Activated CD4-positive, alpha-beta T cell treated with anti-CD3 and anti-CD28 coated beads, Interleukin-10, Interleukin-2, amounts not matched to agents 100 ng/mL and 50 ng/mL, durations not matched to agents 16 hours and 8 hours (primary cell): ENCODE measurements at regions not wholly inside any gene's neighbourhood (a gene's known extent, or its start where the extent isn't known, plus 50 kb on each side); places are given as distances from the start of the nearest gene placed in this dataset.

Experiments
- DNase-seq: peaks from one replicate; pipeline ENCODE4 v3.0.0-alpha.2; 2020

DNA sequence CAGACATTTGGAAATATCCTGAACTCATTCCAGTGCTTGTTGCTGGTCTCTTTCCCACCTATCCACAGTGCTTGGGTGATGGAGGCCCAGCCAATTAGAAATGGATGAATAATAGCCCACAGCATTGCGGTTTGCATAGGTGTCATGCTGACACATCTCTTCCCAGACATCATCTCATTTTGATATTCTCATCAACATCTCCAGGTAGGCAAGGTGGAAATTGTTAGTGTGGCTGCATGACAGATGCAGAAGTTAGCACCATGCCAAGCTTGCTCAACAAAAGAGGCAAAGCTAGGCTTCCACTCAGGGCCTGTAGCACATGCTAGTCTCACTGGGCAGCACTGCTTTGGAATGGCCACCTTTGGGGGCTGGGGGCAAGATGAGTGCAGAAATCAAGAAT, 1118.9 kb downstream of the VRK1 start:
- DNase-seq: no peak

DNA sequence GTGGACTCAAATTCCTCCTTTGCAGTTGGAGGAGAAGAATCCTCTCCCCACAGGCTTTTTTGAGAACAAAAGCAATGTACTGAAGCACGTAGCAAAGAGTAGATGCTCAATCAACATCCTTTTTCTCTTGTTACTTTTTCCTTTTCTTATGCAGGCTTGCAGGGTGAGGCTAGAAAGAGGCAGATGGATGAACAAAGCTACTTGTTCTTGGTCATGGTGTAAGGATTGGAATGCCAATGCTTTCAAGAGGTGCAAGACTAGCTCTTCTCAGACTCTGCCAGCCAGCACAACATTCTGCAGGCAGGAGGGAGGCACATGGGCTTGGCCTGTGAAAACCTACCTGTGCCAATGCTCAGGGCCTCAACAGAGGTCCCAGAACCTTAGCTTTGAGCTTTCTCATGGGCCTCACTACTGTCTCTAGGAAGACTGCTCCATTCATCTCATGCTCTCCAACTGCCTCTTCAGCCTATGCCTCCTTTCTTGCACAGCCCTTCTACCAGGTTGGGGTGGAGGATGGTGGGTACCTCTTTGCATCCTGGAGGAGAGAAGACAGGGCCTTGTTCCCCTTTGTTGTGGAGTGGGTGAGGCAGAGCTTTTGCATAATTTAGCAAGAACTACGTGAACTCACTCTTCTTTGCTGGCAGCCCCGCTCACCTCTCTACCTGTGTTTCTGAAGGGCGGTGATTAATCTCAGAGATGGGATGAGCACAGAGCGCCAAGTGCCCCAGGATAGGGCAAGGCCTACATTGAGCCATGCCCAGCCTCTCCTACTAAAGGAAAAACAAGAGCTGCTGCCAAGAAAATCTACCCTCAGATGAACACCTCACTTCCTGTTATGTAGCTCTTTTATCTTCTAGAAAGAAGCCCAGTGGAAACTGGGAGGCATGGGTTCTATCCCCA, 1119.7 kb downstream of the VRK1 start:
- no peak for DNase-seq

DNA sequence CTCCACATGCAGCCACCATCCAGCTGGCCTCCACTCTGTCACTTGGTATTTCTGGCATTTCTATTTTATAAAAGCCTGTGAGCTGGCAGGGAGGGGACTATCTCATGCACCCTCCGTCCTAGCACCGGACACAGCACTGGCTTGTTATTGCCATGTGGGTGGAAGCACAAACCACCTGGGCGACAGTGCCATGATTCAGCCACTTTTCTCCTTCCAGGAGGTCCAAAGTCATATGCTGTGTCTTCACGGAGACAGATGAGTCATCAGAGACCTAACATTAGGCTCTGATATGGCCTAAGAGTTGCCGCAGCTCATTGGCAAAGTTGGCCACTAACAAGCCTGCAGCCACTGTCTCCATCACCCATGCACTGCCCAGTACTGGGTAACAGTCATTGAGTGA, 1123.0 kb downstream of the VRK1 start:
- no peak for DNase-seq

DNA sequence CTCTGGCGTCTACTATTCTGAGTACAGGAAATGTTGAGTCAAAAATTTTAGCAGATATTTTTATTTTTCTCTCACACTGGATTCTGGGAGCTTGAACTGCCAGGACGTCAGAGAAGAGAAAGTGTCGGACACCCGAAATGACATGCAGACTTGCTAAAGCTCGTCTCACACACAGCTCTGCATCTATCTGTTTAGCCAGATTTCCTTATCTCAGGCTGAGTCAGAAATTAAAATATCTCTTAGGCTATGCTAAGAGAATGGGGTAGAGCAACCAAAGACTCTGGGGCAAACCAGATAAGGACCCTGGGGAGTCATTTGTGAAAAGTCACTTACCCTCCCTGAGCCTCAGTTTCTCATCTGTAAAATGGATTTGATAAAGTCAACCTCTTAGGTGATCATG, 1124.1 kb downstream of the VRK1 start:
- no peak for DNase-seq

DNA sequence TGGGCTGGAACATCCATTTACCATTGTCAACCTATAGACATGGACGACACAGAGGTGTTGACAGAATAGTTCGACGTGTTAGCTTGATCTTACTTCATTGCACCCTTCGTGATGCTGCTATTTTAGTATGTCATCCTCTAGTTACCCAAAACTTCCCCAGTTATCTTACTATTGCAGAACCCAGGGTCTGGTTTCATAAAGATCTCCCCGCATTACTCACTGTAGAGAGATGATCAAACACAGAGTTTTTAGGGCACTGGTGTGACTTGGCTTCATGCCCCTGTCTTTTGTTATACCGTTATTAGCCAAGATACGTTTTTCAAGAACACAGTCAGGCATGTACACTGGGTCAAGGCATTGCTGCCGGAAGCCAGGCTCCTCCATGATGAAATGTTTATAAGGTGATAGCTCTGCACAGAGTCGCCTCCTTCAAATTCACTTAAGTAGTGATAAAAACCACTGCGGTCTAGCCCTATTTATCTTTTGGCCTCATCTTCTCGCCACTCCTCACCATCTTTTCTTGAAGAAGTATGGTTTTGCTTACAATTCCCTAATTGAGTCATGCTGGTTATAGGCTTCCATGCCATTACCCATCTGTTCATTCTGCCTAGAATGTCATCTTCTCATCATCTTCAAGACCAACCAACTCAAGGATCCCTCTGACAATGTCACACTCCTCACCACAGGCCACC, 1127.9 kb downstream of the VRK1 start:
- peak; percentile 71 for DNase-seq

DNA sequence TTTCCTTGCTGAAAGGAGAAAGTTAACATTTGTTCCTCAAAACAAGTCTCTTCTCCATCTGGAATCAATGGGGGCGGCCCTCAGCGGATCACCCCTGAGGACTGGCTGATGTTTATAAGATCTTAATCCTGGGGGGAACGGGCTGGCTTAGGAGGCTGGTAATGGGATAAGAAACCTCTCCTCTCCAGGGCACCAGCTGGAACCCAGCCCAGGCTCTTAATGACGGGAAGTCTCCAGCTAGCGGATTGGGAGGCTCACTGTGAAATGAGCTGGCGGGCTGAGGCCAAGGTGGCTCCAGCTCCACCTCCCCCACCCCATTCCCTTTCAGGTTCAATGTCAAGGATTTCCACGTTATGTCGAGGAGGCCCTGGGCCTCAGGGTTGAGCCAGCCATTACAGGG, 1133.0 kb downstream of the VRK1 start:
- no peak for DNase-seq

DNA sequence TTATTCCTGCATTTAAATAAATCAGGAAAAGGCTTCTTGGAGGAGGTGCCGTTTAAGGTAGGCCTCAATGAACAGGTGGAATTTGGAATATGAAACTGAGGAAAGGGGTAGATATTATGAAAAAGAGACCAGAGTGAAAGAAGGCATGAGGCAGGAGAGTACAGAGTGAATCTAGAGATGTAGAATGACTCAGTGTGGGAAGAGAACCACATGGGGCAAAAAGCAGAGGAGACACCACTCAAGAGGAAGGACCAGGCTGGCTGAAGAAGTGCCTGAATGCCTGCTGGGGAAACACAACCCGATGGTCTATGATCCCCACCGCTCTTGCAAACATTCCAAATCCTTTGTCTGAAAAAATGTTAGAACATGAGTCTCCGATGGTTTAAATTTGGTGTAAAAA, 1134.1 kb downstream of the VRK1 start:
- no peak for DNase-seq

DNA sequence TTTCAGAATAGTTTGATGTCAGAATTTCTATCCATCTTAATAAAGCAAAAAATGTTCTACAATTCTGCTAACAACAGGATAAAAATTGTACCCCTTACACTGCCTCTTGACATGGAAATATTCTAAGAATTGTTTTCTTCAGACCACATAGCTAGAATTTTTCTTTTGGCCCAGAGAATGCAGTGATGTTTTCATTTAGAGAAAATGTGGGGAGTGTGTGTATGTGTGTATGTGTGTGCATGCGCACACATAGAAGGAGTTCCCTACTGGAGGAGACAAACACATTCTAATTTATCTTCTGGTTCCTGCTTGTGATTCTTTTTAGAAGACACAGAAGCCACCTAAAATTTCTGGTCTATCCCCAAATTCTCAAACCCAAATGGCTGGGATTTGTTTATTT, 1145.7 kb downstream of the VRK1 start:
- no peak for DNase-seq

DNA sequence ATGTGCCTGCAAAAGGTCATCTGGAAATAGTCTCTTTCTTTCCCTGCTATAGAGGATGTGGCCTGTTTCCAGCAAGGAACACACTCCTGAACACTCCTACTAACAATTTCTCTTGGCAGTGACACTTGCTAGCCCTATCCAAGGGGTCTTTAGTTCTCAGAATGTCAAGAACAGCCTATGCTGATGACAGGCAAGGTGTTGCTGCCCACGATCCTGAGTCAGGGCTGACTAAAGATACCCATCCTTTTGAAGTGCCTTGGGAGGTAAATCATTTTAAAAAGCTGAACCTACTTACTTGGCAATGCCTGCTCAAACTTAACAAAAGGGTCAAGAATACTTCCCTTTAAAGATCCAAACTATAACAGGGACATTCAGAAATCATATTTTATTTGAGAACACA, 1146.4 kb downstream of the VRK1 start:
- DNase-seq: no peak

DNA sequence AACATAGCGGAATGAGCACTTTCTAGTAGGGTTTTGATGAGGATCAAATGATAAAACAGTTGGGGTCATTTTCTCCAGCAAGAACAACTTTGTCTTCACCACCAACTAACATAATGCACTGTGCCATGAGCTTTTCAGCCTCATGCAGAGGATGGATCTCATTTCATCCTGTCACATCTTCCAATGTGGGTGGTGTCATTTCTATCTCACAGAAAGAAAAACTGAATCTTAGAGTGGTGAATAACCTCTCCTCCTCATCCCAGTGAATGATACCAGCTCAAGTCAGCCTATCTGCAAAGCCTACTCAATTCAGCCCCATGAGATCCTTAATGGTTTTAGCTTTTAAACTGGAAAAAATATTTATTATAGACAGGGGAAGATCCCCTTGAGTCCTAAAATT, 1147.2 kb downstream of the VRK1 start:
- DNase-seq: no peak

DNA sequence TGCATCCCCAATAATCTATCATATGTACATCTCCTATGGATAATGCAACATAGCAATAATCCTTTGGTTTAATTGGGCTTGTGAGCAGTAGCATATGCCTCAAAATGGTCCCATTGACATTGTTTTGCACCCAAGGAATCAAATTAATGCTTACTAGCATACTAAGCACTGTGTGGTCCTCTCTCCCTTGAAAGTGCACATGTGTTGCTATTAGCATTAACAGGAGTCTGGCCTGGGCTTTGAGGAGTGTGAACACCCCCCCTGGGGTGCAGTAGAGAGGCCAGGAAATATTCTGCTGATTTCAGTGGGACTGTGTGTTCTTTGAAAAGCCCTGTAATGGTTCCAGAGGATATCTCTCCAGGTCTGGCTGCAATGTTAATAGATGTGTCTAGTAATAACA, 1148.4 kb downstream of the VRK1 start:
- DNase-seq: no peak

DNA sequence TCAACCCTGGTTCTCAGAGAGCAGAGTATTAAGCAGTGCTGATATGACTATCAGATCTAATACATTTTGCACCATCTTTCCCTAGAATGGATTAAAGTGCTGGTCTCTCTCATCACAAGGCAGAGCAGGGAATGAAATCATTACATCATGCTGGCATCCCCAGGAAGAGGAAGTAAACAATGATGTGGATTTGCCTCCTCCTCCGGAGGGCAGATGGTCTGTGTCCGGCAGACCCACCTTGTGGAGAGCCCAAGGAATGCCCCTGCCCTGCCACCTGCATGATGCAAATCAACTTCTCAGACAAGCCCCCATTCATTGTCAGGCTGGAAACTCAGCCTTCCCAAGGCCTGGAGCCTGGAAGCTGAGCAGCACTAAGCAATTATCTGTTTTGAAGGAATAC, 1149.1 kb downstream of the VRK1 start:
- DNase-seq: no peak

DNA sequence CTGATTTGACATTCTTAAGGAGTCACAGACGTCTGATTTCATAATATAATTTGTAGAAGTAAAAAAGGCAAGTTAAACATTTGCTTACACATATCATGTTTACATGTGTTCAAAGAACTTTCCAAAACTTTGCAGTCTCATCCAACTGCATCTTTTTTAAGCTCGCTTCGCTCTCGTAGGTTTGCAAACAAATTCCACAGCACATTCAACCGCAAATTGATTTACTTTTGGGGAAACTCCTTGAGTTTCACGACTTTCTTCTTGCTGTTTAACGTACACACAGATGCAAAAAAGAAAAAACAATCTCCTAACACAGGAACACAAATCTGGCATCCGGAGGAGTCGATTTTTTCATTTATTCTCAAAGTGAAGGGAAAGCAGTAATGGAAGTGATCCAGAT, 1149.5 kb downstream of the VRK1 start:
- DNase-seq: no peak

DNA sequence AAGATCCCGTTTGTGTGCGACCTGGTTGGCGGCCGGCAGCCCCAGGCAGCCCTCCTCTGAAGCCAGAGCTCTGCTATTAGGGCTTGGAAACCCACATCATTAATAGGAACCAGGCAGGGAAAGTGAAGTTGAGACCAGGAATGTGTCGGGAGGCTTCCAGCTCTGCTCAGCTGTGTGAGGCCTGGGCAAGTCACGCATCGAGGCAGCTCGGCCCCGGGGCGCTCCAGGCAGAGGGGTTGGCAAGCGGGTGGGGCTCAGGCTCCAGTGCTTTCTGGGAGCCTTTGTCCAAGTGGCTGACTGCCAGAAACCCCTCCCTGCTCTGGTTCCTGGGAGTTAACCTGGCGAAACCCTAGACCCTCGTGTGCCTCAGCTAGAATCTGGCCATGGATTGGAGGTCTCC, 1151.7 kb downstream of the VRK1 start:
- no peak for DNase-seq

DNA sequence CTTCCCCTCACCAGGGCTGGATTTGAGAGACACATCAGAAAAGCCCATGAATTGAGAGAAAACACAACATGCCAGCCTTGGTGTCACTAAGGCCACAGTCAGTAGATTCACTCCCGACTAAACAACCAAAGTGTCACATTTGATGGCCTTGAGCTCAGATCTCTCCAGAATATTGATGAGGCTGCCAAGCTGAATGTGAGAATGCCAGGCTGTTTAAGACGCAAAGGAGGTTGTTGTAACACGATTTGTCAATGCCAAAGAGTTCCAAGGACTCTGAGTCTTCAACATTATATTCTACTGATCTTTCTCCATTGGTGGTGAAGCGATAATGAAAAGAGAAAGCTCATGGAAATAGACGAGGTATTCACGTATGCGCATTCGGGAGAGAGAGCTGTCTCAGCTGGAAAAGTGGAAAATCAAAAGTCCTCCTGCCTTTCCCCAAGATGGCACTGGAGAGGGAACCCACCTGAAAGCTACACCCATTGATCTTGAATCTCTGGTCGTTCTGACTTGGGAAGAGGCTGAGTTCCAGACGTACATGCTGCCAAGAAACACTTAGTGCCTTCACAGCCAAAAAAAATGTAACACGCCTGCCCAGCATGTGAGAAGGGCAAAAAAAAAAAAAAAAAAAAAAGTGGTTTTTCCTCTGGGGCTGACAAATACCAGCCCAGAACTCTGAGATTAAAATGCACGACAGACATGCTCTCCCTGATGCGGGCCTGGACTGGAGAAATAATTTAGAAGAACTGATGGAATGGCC, 1159.6 kb downstream of the VRK1 start:
- DNase-seq: no peak

DNA sequence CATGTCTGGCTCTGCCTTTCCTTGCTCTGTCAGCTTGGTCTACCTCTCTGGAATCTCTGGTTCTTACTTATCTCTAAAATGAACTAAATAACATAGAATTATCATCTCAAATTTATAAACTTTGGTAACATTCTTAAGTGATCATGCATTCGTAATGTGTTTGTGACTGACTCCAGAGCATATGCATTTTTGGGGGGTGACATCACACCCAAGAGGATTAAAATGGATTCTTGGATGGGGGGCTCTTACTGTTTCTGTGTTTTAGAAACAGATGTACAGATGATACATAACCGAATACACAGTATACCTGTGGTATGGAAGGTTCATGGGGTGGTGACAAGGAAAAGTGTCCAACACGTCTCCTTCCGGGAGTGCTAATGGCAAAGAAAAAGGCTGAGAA, 1162.1 kb downstream of the VRK1 start:
- no peak for DNase-seq

DNA sequence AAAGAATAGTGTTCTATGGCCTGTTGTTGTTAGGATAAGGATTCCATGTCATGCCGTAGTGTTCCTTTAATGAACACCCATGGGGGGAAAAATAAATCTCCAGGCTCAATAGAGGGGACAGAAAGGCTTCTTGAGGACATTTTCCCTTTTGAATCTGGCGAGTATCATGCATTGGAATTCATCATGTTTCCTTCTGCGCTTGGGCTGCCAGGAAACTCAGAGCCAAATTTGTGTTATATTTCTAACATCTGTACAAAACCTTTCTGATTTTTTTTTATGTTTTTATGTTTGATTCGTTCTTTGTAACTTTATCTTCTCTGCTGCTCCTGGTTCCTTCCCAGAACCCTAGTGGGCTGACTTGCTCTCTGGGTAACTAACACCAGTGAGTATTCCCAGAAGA, 1163.3 kb downstream of the VRK1 start:
- DNase-seq: no peak

DNA sequence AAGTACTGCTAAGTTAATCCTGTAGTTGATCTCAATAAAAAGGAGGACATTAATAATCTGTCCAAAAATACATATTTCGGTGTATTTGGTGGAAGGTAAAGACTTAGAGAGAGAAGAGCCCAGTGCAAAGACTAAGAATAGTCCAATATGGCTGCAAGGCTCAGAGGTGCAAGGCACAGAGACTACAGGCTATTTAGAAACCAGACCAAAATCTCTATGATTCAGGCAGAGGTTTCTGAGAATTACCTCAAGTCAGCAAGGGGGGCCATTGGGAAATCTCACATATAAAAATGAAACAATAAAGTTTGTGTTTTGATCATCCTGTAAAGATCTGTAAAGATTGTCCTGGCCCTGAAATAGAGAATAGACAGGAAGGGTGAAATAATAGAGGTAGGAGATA, 1173.0 kb downstream of the VRK1 start:
- DNase-seq: peak; percentile 23

DNA sequence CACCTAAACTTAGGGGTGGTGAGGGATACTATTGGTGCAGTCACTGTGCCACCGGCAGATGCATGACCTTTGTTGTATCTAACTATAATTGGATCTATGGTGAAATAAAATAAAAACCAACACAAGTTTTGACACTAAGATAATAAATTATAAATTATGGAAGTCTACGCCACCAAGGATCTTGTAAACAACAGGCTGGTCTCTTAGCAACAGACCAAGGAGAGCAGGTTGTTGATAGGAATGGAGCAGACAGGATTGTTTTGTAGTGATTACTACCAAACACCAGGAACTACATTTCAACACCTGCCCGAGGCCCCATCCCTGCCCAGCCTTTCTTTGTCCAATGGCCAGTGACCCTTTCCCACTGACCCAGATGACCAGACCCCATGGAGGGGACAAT, 1178.0 kb downstream of the VRK1 start:
- no peak for DNase-seq

DNA sequence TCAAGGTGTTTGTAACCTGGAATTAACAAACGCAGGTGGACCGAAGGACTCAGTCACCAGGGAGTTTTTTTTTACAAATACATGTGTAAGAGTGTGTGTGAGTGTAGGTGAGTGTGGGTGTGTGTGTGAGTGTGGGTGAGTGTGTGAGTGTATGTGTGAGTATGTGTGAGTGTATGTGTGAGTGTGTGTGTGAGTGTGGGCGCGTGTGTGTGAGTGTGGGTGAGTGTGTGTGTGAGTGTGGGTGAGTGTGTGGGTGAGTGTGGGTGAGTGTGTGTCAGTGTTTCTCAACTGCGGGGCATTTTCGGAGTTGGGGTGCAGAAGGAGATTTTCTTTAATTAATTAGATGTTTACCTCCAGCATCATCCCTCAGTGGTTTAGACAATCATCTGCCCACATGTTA, 1178.8 kb downstream of the VRK1 start:
- no peak for DNase-seq

DNA sequence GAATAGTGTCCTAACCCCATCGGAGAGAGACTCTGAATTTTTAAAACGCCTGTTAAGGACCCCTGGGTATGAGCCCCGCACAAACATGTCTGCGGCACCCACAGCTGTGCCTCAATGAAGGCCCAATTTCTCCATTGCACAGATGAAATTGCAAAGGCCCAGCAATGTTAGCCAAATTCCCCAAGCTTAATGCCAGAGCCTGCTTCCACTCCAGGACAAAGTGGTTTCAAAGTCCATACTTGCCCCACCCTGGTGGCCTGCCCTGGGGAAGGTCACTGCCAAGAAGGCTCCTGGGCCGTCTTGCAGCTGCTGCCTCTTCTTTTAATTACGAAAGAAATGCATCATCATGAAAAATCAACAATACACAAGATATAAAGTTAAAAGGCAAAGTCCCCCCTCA, 1179.7 kb downstream of the VRK1 start:
- peak; percentile 21 for DNase-seq

DNA sequence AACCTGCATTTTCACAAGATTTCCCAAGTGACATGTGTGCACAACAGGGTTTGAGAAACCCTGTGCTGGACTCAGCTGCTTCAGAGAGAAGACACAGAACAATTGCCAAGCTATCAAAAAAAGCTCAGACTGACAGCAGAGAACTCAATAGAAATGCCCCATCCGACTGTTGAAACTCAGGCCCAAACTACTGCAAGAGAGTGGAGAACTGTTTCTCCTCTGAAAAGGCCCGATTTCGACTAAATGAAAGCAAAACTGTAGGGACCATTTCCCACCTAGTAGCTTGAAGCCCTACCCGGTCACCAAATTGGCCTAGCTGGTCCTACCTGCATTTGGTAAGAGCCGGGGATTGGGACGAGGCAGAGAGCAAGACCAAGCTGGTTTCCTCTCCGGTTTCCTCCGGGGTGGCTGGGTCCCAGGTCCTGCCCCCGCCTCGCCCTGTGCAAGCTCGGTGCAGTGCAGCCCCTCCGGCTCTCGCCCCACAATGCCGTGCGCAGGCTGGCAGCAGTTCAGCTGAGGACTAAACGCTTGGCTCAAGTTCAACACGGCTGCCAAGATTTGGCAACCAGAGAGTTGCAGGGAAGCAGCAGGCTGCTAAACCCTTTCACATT, 1180.6 kb downstream of the VRK1 start:
- DNase-seq: peak; percentile 86

DNA sequence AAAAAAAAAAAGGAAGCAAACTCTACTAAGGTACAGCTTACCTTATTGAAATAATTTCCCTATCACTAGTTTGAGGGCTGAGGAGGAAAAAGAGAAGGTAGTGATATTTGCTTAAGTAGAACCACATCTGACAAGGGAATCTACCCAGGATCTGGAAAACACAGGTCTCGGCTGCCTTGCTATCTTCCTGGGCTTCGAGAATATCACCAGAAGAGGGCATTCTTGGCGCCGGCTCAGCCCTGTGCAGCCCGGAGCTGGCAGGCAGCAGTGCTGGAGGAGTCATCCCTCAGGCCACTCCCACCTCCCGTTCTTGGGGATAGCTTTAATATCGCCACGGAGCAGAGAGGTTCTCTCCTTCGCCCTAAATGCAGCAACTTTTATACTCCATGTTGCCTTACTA, 1181.2 kb downstream of the VRK1 start:
- DNase-seq: peak; percentile 89
